OCI-LY1 (cell line): ENCODE measurements at regions not wholly inside any gene's neighbourhood (a gene's known extent, or its start where the extent isn't known, plus 50 kb on each side); places are given as distances from the start of the nearest gene placed in this dataset.

ENCODE experiments used
- H2AFZ ChIP-seq: fragments of 200-600 bp; sonication (generic), shearing (Covaris generic); 2 replicates; pipeline ENCODE4 v1.6.0; 2014; ENCODE audit warnings: antibody characterized with exemption, mild to moderate bottlenecking, low read length
- H3F3A ChIP-seq: fragments of 200-600 bp; sonication (generic), shearing (Covaris generic); 2 replicates; pipeline ENCODE4 v1.6.0; 2014; ENCODE audit warnings: mild to moderate bottlenecking, antibody characterized with exemption, low read length, moderate library complexity; ENCODE audit not compliant: insufficient read depth
- H3K27ac ChIP-seq: fragments of 200-600 bp; sonication (generic); 2 replicates; pipeline ENCODE4 v1.5.1; 2014; ENCODE audit warnings: low read length, mixed run types, mild to moderate bottlenecking, low read depth; ENCODE audit not compliant: poor library complexity, severe bottlenecking
- H3K27me3 ChIP-seq: fragments of 200-600 bp; sonication (generic); 2 replicates; pipeline ENCODE4 v1.6.0; 2014; ENCODE audit warnings: antibody characterized with exemption, mild to moderate bottlenecking, low read length, moderate library complexity; ENCODE audit not compliant: insufficient read depth
- H3K36me3 ChIP-seq: fragments of 200-600 bp; sonication (generic); 2 replicates; pipeline ENCODE4 v1.6.1; 2014; ENCODE audit warnings: mild to moderate bottlenecking, antibody characterized with exemption, low read length, moderate library complexity, mixed read lengths; ENCODE audit not compliant: insufficient read depth
- H3K4me1 ChIP-seq: fragments of 200-600 bp; sonication (generic); 2 replicates; pipeline ENCODE4 v1.5.1; 2014; ENCODE audit warnings: mild to moderate bottlenecking, low read length, moderate library complexity; ENCODE audit not compliant: insufficient read depth, severe bottlenecking
- H3K4me2 ChIP-seq: fragments of 200-600 bp; sonication (generic), shearing (Covaris generic); 2 replicates; pipeline ENCODE4 v1.6.1; 2014; ENCODE audit warnings: low read length
- H3K4me3 ChIP-seq: fragments of 200-600 bp; sonication (generic); 2 replicates; pipeline ENCODE4 v1.5.1; 2014; ENCODE audit warnings: low read length, low read depth, mild to moderate bottlenecking, mixed read lengths; ENCODE audit not compliant: poor library complexity, severe bottlenecking
- H3K79me2 ChIP-seq: fragments of 200-600 bp; shearing (Covaris generic); 2 replicates; pipeline ENCODE4 v1.6.1; 2016; ENCODE audit warnings: mixed run types, low read length, mixed read lengths; ENCODE audit not compliant: insufficient read depth
- H3K9ac ChIP-seq: fragments of 200-600 bp; sonication (generic), shearing (Covaris generic); 2 replicates; pipeline ENCODE4 v1.6.1; 2014; ENCODE audit warnings: mild to moderate bottlenecking, low read length, mixed read lengths
- H3K9me2 ChIP-seq: fragments of 200-600 bp; sonication (generic), shearing (Covaris generic); 2 replicates; pipeline ENCODE4 v1.6.1; 2014; ENCODE audit warnings: low read depth, mild to moderate bottlenecking, low read length, mixed read lengths
- H3K9me3 ChIP-seq: fragments of 200-600 bp; shearing (Covaris generic); 2 replicates; pipeline ENCODE4 v1.6.1; 2014; ENCODE audit warnings: low read length, mixed read lengths
- H4K20me1 ChIP-seq: fragments of 200-600 bp; sonication (generic), shearing (Covaris generic); 2 replicates; pipeline ENCODE4 v1.6.0; 2016; ENCODE audit warnings: mild to moderate bottlenecking, low read length; ENCODE audit not compliant: insufficient read depth
- CTCF ChIP-seq: fragments of 200-600 bp; sonication (generic), shearing (Covaris generic); IDR thresholded peaks from 2 replicates; pipeline ENCODE4 v1.5.1; 2017; ENCODE audit warnings: mild to moderate bottlenecking, antibody characterized with exemption, low read length, moderate library complexity, mixed read lengths
- EZH2 ChIP-seq: fragments of 200-600 bp; sonication (generic), shearing (Covaris generic); IDR thresholded peaks from 2 replicates; pipeline ENCODE4 v1.8.0; 2017; ENCODE audit warnings: borderline replicate concordance, mixed run types, mild to moderate bottlenecking, antibody characterized with exemption, low read length, moderate library complexity, mixed read lengths

GRCh38 chr1:36731226-36732014 lies 248.7 kb upstream of the CSF3R start:
- Histone ChIP-seq H3K9me2 (no peaks in the 10 kb centered on the region), H3F3A (no peaks in the 10 kb centered on the region), H3K4me1 (no peaks in the 10 kb centered on the region), H4K20me1 (no peaks in the 10 kb centered on the region), H3K9ac (no peak overlapping the region), H3K36me3 (no peaks in the 10 kb centered on the region), H3K4me2 (no peak overlapping the region), H3K27ac (no peak overlapping the region), H3K27me3 (no peaks in the 10 kb centered on the region), H3K79me2 (no peaks in the 10 kb centered on the region), H3K4me3 (no peak overlapping the region), H3K9me3 (no peaks in the 10 kb centered on the region), H2AFZ (no peak overlapping the region)
- TF ChIP-seq EZH2 (no peak), CTCF (peak; percentile 47; the same call in 1 of the 2 replicates)

GRCh38 chr1:36730599-36730998 lies 247.9 kb upstream of the CSF3R start:
- Histone ChIP-seq H3K27ac (no peak overlapping the region), H3K4me1 (no peaks in the 10 kb centered on the region), H3K27me3 (no peaks in the 10 kb centered on the region), H3K4me3 (no peak overlapping the region), H3K4me2 (no peak overlapping the region), H3K36me3 (no peaks in the 10 kb centered on the region), H3F3A (no peaks in the 10 kb centered on the region), H4K20me1 (no peaks in the 10 kb centered on the region), H3K9me2 (no peaks in the 10 kb centered on the region), H3K9me3 (no peaks in the 10 kb centered on the region), H3K79me2 (no peaks in the 10 kb centered on the region), H2AFZ (no peak overlapping the region), H3K9ac (no peak overlapping the region)
- TF ChIP-seq EZH2 (no peak), CTCF (no peak)

- Histone ChIP-seq H3K9me3 (no peaks in the 10 kb centered on the region), H3K4me1 (no peaks in the 10 kb centered on the region), H3K4me2 (no peak overlapping the region), H3K36me3 (no peaks in the 10 kb centered on the region), H3K4me3 (no peak overlapping the region), H2AFZ (no peak overlapping the region), H3K9ac (no peak overlapping the region), H3K79me2 (no peaks in the 10 kb centered on the region), H3K9me2 (no peaks in the 10 kb centered on the region), H3K27me3 (no peaks in the 10 kb centered on the region), H3F3A (no peaks in the 10 kb centered on the region), H3K27ac (no peak overlapping the region), H4K20me1 (no peaks in the 10 kb centered on the region)
- TF ChIP-seq EZH2 (no peak), CTCF (no peak)
These were observed 247.2 kb upstream of the CSF3R start for GRCh38 chr1:36729716-36730510.
